Sigmoid colon (tissue), 6 donors: ENCODE measurements at regions not wholly inside any gene's neighbourhood (a gene's known extent, or its start where the extent isn't known, plus 50 kb on each side); places are given as distances from the start of the nearest gene placed in this dataset.

Experiments
- DNase-seq: peaks from one replicate; pipeline ENCODE4 v3.0.0-alpha.2; 2019
- H3K27ac ChIP-seq, 4 donors: fragments of 200-600 bp; sonication (generic); one replicate each; pipeline ENCODE4 v1.5.1; 2016 to 2019; ENCODE audit warnings: mild to moderate bottlenecking in 1 of 4
- H3K27me3 ChIP-seq, 3 donors: fragments of 200-600 bp; sonication (generic); one replicate each; pipeline ENCODE4 v1.5.1; 2019; ENCODE audit warnings: mild to moderate bottlenecking in 1 of 3
- H3K36me3 ChIP-seq, 4 donors: fragments of 200-600 bp; sonication (generic); one replicate each; pipeline ENCODE4 v1.5.1; 2016 to 2019
- H3K4me1 ChIP-seq, 4 donors: fragments of 200-600 bp; sonication (generic); one replicate each; pipeline ENCODE4 v1.5.1; 2017 to 2019
- H3K4me3 ChIP-seq, 4 donors: fragments of 200-600 bp; sonication (generic); one replicate each; pipeline ENCODE4 v1.5.1; 2017 to 2019; ENCODE audit warnings: mild to moderate bottlenecking in 2 of 4, moderate library complexity in 1 of 4
- H3K9me3 ChIP-seq, 4 donors: fragments of 200-600 bp in 3 of 4; sonication (generic) in 3 of 4; one replicate each; pipeline versions ENCODE4 v1.5.1 to v1.6.1; 2013 to 2019
- CTCF ChIP-seq, 4 experiments: fragments of 450-650 bp in 3 of 4; fragments of 200-600 bp in 1 of 4; IDR thresholded peaks; one replicate each; pipeline ENCODE4 v1.5.1; 2016 to 2019; ENCODE audit warnings: antibody characterized with exemption in 4 of 4, mild to moderate bottlenecking in 3 of 4, moderate library complexity in 2 of 4
- EP300 ChIP-seq, 4 donors: sonication (generic); formaldehyde crosslinking; IDR thresholded peaks; one replicate each; pipeline ENCODE4 v1.6.1; 2017; ENCODE audit warnings: antibody characterized with exemption in 4 of 4
- POLR2A ChIP-seq, 2 donors: fragments of 450-650 bp; IDR thresholded peaks; one replicate each; pipeline ENCODE4 v1.6.1; 2016; ENCODE audit warnings: antibody characterized with exemption in 2 of 2, mild to moderate bottlenecking in 2 of 2, moderate library complexity in 2 of 2
- POLR2AphosphoS5 ChIP-seq, 4 donors: sonication (generic); formaldehyde crosslinking; IDR thresholded peaks; one replicate each; pipeline ENCODE4 v1.6.1; 2017; ENCODE audit warnings: antibody characterized with exemption in 4 of 4
- WGBS, 2 donors: extraction: QIAGEN DNeasy Blood & Tissue Kit; methylation state at CpG; one replicate each; pipeline ENCODE4 v1.1.7; 2013; 5-methylcytosine and 5-hydroxymethylcytosine counted together
- intact Hi-C: fragments of 100-400 bp; cut with DNase I; formaldehyde crosslinking; loops from one replicate; pipeline ENCODE4 v1.15.1; 2023
- donor health status: healthy with polysubstance abuse.
- donor health status: healthy.

DNA sequence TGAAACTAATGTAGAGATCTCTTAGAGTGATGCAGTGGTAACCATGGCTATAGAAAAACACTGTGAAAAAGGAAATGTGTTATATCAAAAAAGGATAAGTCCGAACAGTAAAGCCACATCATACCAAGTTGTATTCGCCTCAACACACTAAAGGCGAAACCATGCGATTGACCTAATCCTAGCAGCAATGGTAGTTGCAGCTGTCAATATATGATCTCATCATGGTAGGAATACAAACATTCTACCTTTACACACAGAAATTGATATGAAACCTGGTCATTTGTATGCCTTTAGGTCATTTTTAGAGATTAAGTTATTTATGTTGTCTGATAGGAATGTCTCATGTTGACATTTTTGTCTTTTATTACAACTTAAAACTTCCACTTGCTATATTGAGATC lies 271.9 kb downstream of the SLITRK6 start:
- Histone ChIP-seq H3K27me3 (no peaks in the 10 kb centered on the region), H3K27ac (no peak overlapping the region), H3K4me3 (no peak overlapping the region), H3K36me3 (no peaks in the 10 kb centered on the region), H3K4me1 (peaks cover 0 to 18% (median 10%) of the 10 kb centered on the region in 4 donors), H3K9me3 (no peaks in the 10 kb centered on the region)
- WGBS, 2 donors: 93 to 97% methylated on average over 4 of the region's 4 CpGs
- TF ChIP-seq EP300 (IDR thresholded peaks at IDR 0.05) (no peak), POLR2A (IDR thresholded peaks at IDR 0.05) (no peak), POLR2AphosphoS5 (IDR thresholded peaks at IDR 0.05) (no peak), CTCF (IDR thresholded peaks at IDR 0.05) (no peak)
- intact Hi-C loops: no loop called here
- DNase-seq: no peak

DNA sequence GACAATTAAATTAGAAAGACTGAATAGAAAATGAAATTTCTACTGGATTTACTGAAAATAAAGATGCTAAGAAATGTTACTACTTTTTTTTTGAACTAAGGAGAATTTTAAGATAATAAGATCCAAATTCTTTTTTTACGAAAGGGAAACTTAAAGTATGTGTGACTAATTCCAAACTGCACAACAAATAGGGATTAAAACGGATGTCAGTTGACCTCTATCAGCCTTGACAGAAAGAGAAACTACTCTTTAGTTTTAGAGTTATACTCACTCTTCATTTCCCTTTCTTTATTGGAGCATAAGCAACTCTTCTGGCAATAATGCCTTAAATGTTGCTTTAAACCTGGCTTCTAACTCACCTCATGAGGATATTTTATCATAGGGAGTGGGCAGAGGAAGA lies 273.8 kb downstream of the SLITRK6 start:
- Histone ChIP-seq H3K9me3 (no peaks in the 10 kb centered on the region), H3K36me3 (no peaks in the 10 kb centered on the region), H3K4me1 (peaks cover 0 to 24% (median 14%) of the 10 kb centered on the region in 4 donors), H3K27me3 (no peaks in the 10 kb centered on the region), H3K27ac (peak overlapping the region in 1 of 4 donors; percentile 27), H3K4me3 (no peak overlapping the region)
- WGBS, 2 donors: 69 to 77% methylated on average over 2 of the region's 2 CpGs
- intact Hi-C loops: no loop called here
- no peak for TF ChIP-seq CTCF (IDR thresholded peaks at IDR 0.05)
- no peak for TF ChIP-seq EP300 (IDR thresholded peaks at IDR 0.05)
- TF ChIP-seq POLR2AphosphoS5 (IDR thresholded peaks at IDR 0.05): no peak
- no peak for TF ChIP-seq POLR2A (IDR thresholded peaks at IDR 0.05)
- no peak for DNase-seq

GRCh38 chr13:85521657-85522056 lies 277.6 kb downstream of the SLITRK6 start:
- H3K27me3 ChIP-seq: no peaks in the 10 kb centered on the region
- H3K4me1 ChIP-seq: peaks cover 0 to 15% (median 7%) of the 10 kb centered on the region in 4 donors
- TF ChIP-seq POLR2AphosphoS5 (IDR thresholded peaks at IDR 0.05): no peak
- TF ChIP-seq EP300 (IDR thresholded peaks at IDR 0.05): no peak
- no peak for TF ChIP-seq CTCF (IDR thresholded peaks at IDR 0.05)
- no peak for TF ChIP-seq POLR2A (IDR thresholded peaks at IDR 0.05)
- DNase-seq: no peak
- H3K4me3 ChIP-seq: no peak overlapping the region
- H3K27ac ChIP-seq: no peak overlapping the region
- H3K36me3 ChIP-seq: no peaks in the 10 kb centered on the region
- 12 to 60% methylated on average over 2 of the region's 2 CpGs for WGBS, 2 donors
- no peaks in the 10 kb centered on the region for H3K9me3 ChIP-seq
- intact Hi-C loops: no loop called here

GRCh38 chr13:85520445-85520844 lies 278.8 kb downstream of the SLITRK6 start:
- TF ChIP-seq POLR2A (IDR thresholded peaks at IDR 0.05) (no peak), CTCF (IDR thresholded peaks at IDR 0.05) (no peak), POLR2AphosphoS5 (IDR thresholded peaks at IDR 0.05) (no peak), EP300 (IDR thresholded peaks at IDR 0.05) (no peak)
- Histone ChIP-seq H3K27me3 (no peaks in the 10 kb centered on the region), H3K4me1 (peaks cover 0 to 15% (median 7%) of the 10 kb centered on the region in 4 donors), H3K4me3 (no peak overlapping the region), H3K9me3 (no peaks in the 10 kb centered on the region), H3K27ac (peak overlapping the region in 2 of 4 donors; percentile 28 to 36), H3K36me3 (no peaks in the 10 kb centered on the region)
- no peak for DNase-seq
- intact Hi-C loops: no loop called here

- DNase-seq: no peak
- H3K27ac ChIP-seq: no peak overlapping the region
- intact Hi-C loops: no loop called here
These were observed 279.9 kb downstream of the SLITRK6 start for GRCh38 chr13:85519363-85519762.

More at GRCh38 chr13:85519363-85519762, 279.9 kb downstream of the SLITRK6 start:
- Histone ChIP-seq H3K36me3 (no peaks in the 10 kb centered on the region), H3K4me1 (peaks cover 0 to 15% (median 7%) of the 10 kb centered on the region in 4 donors), H3K27me3 (no peaks in the 10 kb centered on the region), H3K9me3 (no peaks in the 10 kb centered on the region), H3K4me3 (no peak overlapping the region)
- TF ChIP-seq CTCF (IDR thresholded peaks at IDR 0.05) (no peak), POLR2AphosphoS5 (IDR thresholded peaks at IDR 0.05) (no peak), POLR2A (IDR thresholded peaks at IDR 0.05) (no peak), EP300 (IDR thresholded peaks at IDR 0.05) (no peak)
- 45 to 99% methylated on average over 1 of the region's 1 CpG for WGBS, 2 donors
